ENCODE measurements at regions not wholly inside any gene's neighbourhood (a gene's known extent, or its start where the extent isn't known, plus 50 kb on each side); places are given as distances from the start of the nearest gene placed in this dataset.

GRCh38 chr14:98234208-98234607 is 1037.8 kb downstream of the BCL11B start:
- Histone ChIP-seq H3K9me2 (ENCODE audit: insufficient read depth, low read length) (no peaks in the 10 kb centered on the region), H3K36me3 (ENCODE audit: insufficient read depth, low read length) (no peaks in the 10 kb centered on the region), H3K27ac (ENCODE audit: low read length) (no peak overlapping the region), H3K9me3 (ENCODE audit: low read length) (no peaks in the 10 kb centered on the region), H3K27me3 (ENCODE audit: insufficient read depth, low read depth, low read length) (no peaks in the 10 kb centered on the region), H2AFZ (ENCODE audit: low read depth, low read length) (no peak overlapping the region), H3K4me2 (ENCODE audit: low read length) (no peak overlapping the region), H3F3A (ENCODE audit: insufficient read depth, low read length, poor library complexity, severe bottlenecking) (no peaks in the 10 kb centered on the region), H3K4me3 (ENCODE audit: low read length) (no peak overlapping the region), H3K79me2 (replicated peaks; ENCODE audit: insufficient read depth, low read length) (no peaks in the 10 kb centered on the region), H3K9ac (ENCODE audit: low read length) (no peak overlapping the region), H4K20me1 (ENCODE audit: insufficient read depth) (no peaks in the 10 kb centered on the region)
- no peak for TF ChIP-seq SMC3 (conservative IDR thresholded peaks at IDR 0.05; ENCODE audit: poor library complexity)
- no peak for TF ChIP-seq MXI1 (conservative IDR thresholded peaks at IDR 0.05; ENCODE audit: poor library complexity, severe bottlenecking)
- no peak for TF ChIP-seq CTCF (IDR thresholded peaks at IDR 0.05; ENCODE audit: poor library complexity, severe bottlenecking)
- TF ChIP-seq RAD21 (conservative IDR thresholded peaks at IDR 0.05) = no peak
- no peak for TF ChIP-seq EZH2 (IDR thresholded peaks at IDR 0.05; ENCODE audit: borderline replicate concordance, insufficient read depth, low read length, poor library complexity, severe bottlenecking)
- no peak for TF ChIP-seq POLR2AphosphoS5 (IDR thresholded peaks at IDR 0.05)
- no peak for TF ChIP-seq TAF1 (IDR thresholded peaks at IDR 0.05; ENCODE audit: low read depth)
- TF ChIP-seq REST (IDR thresholded peaks at IDR 0.05; ENCODE audit: borderline replicate concordance) = no peak
- no peak for TF ChIP-seq EP300 (conservative IDR thresholded peaks at IDR 0.05; ENCODE audit: poor library complexity, severe bottlenecking)

GRCh38 chr14:98236314-98236713 is 1035.7 kb downstream of the BCL11B start:
- Histone ChIP-seq H3K4me2 (ENCODE audit: low read length) (no peak overlapping the region), H3K27ac (ENCODE audit: low read length) (no peak overlapping the region), H2AFZ (ENCODE audit: low read depth, low read length) (no peak overlapping the region), H4K20me1 (ENCODE audit: insufficient read depth) (no peaks in the 10 kb centered on the region), H3K4me3 (ENCODE audit: low read length) (no peak overlapping the region), H3K36me3 (ENCODE audit: insufficient read depth, low read length) (no peaks in the 10 kb centered on the region), H3K9ac (ENCODE audit: low read length) (no peak overlapping the region), H3K27me3 (ENCODE audit: insufficient read depth, low read depth, low read length) (no peaks in the 10 kb centered on the region), H3F3A (ENCODE audit: insufficient read depth, low read length, poor library complexity, severe bottlenecking) (no peaks in the 10 kb centered on the region), H3K9me2 (ENCODE audit: insufficient read depth, low read length) (no peaks in the 10 kb centered on the region), H3K79me2 (replicated peaks; ENCODE audit: insufficient read depth, low read length) (no peaks in the 10 kb centered on the region), H3K9me3 (ENCODE audit: low read length) (no peaks in the 10 kb centered on the region)
- no peak for TF ChIP-seq TAF1 (IDR thresholded peaks at IDR 0.05; ENCODE audit: low read depth)
- TF ChIP-seq CTCF (IDR thresholded peaks at IDR 0.05; ENCODE audit: poor library complexity, severe bottlenecking) = no peak
- no peak for TF ChIP-seq REST (IDR thresholded peaks at IDR 0.05; ENCODE audit: borderline replicate concordance)
- no peak for TF ChIP-seq SMC3 (conservative IDR thresholded peaks at IDR 0.05; ENCODE audit: poor library complexity)
- no peak for TF ChIP-seq RAD21 (conservative IDR thresholded peaks at IDR 0.05)
- TF ChIP-seq MXI1 (conservative IDR thresholded peaks at IDR 0.05; ENCODE audit: poor library complexity, severe bottlenecking) = no peak
- no peak for TF ChIP-seq POLR2AphosphoS5 (IDR thresholded peaks at IDR 0.05)
- no peak for TF ChIP-seq EP300 (conservative IDR thresholded peaks at IDR 0.05; ENCODE audit: poor library complexity, severe bottlenecking)
- TF ChIP-seq EZH2 (IDR thresholded peaks at IDR 0.05; ENCODE audit: borderline replicate concordance, insufficient read depth, low read length, poor library complexity, severe bottlenecking) = no peak

Data from neural cell (in vitro differentiated cells).